Kidney (tissue), 13 donors: ENCODE measurements at regions not wholly inside any gene's neighbourhood (a gene's known extent, or its start where the extent isn't known, plus 50 kb on each side); places are given as distances from the start of the nearest gene placed in this dataset.

ENCODE experiments used
- DNase-seq, 5 donors: peaks; one replicate each; pipeline ENCODE4 v3.0.0-alpha.2; 2013 to 2020
- FAIRE-seq: peaks from 2 replicates; lab custom pipeline; 2012; peaks lifted over from hg19 to GRCh38; lab: Jason Lieb, UNC
- H3K27ac ChIP-seq, 2 donors: one replicate each; pipeline ENCODE4 v1.7.0; 2013; ENCODE audit warnings: low read depth in 2 of 2, low read length in 2 of 2, inconsistent platforms in 1 of 2
- H3K27me3 ChIP-seq: one replicate; pipeline ENCODE4 v1.7.1; 2013; ENCODE audit warnings: low read length, inconsistent platforms; ENCODE audit not compliant: control insufficient read depth, insufficient read depth
- H3K36me3 ChIP-seq, 3 donors: one replicate each; pipeline versions ENCODE4 v1.7.0 to v1.7.1; 2013; ENCODE audit warnings: low read length in 3 of 3, control low read depth in 1 of 3, inconsistent platforms in 1 of 3; ENCODE audit not compliant: insufficient read depth in 3 of 3, control insufficient read depth in 2 of 3
- H3K4me1 ChIP-seq, 3 donors: one replicate each; pipeline versions ENCODE4 v1.7.0 to v1.7.1; 2013; ENCODE audit warnings: low read length in 3 of 3, inconsistent platforms in 1 of 3, low read depth in 1 of 3; ENCODE audit not compliant: control insufficient read depth in 2 of 3, insufficient read depth in 2 of 3
- H3K4me3 ChIP-seq, 3 donors: one replicate each; pipeline versions ENCODE4 v1.7.0 to v1.8.1; 2013; ENCODE audit warnings: low read length in 3 of 3, control low read depth in 1 of 3, inconsistent platforms in 1 of 3
- H3K9ac ChIP-seq, 3 donors: one replicate each; pipeline versions ENCODE4 v1.7.0 to v1.7.1; 2013; ENCODE audit warnings: low read length in 3 of 3, control low read depth in 1 of 3, inconsistent platforms in 1 of 3
- H3K9me3 ChIP-seq, 3 donors: one replicate each; pipeline versions ENCODE4 v1.7.0 to v1.7.1; 2013; ENCODE audit warnings: low read length in 3 of 3, control low read depth in 1 of 3, inconsistent platforms in 1 of 3; ENCODE audit not compliant: control insufficient read depth in 2 of 3, insufficient read depth in 1 of 3
- CTCF ChIP-seq: IDR thresholded peaks from 3 replicates; pipeline ENCODE4 v1.5.1; 2012; ENCODE audit warnings: mild to moderate bottlenecking, moderate library complexity, borderline replicate concordance; ENCODE audit not compliant: insufficient read depth; ENCODE audit errors: extremely low read depth
- intact Hi-C: fragments of 100-400 bp; cut with DNase I; formaldehyde crosslinking; loops from one replicate; pipeline ENCODE4 v1.11.1; 2022
- donor health status: control.
- donor health status: control.
- donor health status: control.
- donor health status: control.
- donor health status: control.
- donor health status: DM: yes; HTN: yes; CAD: no.
- donor health status: Normal renal cell carcinoma (clear cell type).

- Histone ChIP-seq H3K36me3 (no peaks in the 10 kb centered on the region), H3K4me1 (no peaks in the 10 kb centered on the region), H3K9ac (no peak overlapping the region), H3K4me3 (no peak overlapping the region), H3K27ac (no peak overlapping the region), H3K27me3 (no peaks in the 10 kb centered on the region), H3K9me3 (no peaks in the 10 kb centered on the region)
- FAIRE-seq (peak; percentile 59), DNase-seq (peak in 2 of 5 donors; percentile 58 to 79)
- intact Hi-C loops = no loop called here
- TF ChIP-seq CTCF = no peak
These were observed 144.4 kb downstream of the PTBP2 start for GRCh38 chr1:96865731-96866685.

- FAIRE-seq (no peak), DNase-seq (no peak)
- intact Hi-C loops = no loop called here
- Histone ChIP-seq H3K4me1 (no peaks in the 10 kb centered on the region), H3K36me3 (no peaks in the 10 kb centered on the region), H3K27me3 (no peaks in the 10 kb centered on the region), H3K4me3 (no peak overlapping the region), H3K9me3 (peaks cover 0 to 7% (median 0%) of the 10 kb centered on the region in 3 donors), H3K9ac (no peak overlapping the region), H3K27ac (no peak overlapping the region)
- TF ChIP-seq CTCF = no peak
These were observed 151.2 kb downstream of the PTBP2 start for GRCh38 chr1:96872757-96873156.

GRCh38 chr1:96878640-96879039 is 157.1 kb downstream of the PTBP2 start:
- H3K4me3 ChIP-seq = no peak overlapping the region
- no peaks in the 10 kb centered on the region for H3K27me3 ChIP-seq
- peaks cover 0 to 3% (median 0%) of the 10 kb centered on the region in 3 donors for H3K9me3 ChIP-seq
- H3K4me1 ChIP-seq = no peaks in the 10 kb centered on the region
- TF ChIP-seq CTCF = no peak
- no peak overlapping the region for H3K27ac ChIP-seq
- DNase-seq (no peak), FAIRE-seq (no peak)
- no peaks in the 10 kb centered on the region for H3K36me3 ChIP-seq
- intact Hi-C loops = no loop called here
- no peak overlapping the region for H3K9ac ChIP-seq
